ENCODE measurements at regions not wholly inside any gene's neighbourhood (a gene's known extent, or its start where the extent isn't known, plus 50 kb on each side); places are given as distances from the start of the nearest gene placed in this dataset.

- TF ChIP-seq CTCF (IDR thresholded peaks at IDR 0.05 in 8 of 11, conservative IDR thresholded peaks at IDR 0.05 in 3 of 11): no peak
- no peak for TF ChIP-seq POLR2AphosphoS5 (IDR thresholded peaks at IDR 0.05)
Observed at GRCh38 chr5:154614595-154614994, 136.6 kb upstream of the HAND1 start.

Measured in spleen (tissue), 7 donors.